ENCODE measurements at regions not wholly inside any gene's neighbourhood (a gene's known extent, or its start where the extent isn't known, plus 50 kb on each side); places are given as distances from the start of the nearest gene placed in this dataset.

DNA sequence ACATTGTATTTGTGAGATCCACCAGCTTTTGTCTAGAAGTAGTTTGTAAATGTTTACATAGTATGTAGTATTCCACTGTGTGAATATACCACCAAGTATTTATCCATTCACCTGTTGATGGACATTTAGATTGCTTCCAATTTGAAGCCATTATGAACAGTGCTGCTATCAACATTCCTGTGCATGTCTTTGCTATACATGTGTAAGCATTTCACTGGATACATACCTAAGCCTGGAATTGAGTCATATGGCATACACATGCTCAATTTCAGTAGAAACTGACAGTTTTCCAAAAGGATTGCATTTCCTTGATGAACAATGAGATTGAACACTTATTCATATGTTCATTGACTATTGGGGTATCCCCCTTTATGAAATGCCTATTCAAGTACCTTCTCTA is 540.6 kb upstream of the SOX9 start:
- TF ChIP-seq, protein P1, sequence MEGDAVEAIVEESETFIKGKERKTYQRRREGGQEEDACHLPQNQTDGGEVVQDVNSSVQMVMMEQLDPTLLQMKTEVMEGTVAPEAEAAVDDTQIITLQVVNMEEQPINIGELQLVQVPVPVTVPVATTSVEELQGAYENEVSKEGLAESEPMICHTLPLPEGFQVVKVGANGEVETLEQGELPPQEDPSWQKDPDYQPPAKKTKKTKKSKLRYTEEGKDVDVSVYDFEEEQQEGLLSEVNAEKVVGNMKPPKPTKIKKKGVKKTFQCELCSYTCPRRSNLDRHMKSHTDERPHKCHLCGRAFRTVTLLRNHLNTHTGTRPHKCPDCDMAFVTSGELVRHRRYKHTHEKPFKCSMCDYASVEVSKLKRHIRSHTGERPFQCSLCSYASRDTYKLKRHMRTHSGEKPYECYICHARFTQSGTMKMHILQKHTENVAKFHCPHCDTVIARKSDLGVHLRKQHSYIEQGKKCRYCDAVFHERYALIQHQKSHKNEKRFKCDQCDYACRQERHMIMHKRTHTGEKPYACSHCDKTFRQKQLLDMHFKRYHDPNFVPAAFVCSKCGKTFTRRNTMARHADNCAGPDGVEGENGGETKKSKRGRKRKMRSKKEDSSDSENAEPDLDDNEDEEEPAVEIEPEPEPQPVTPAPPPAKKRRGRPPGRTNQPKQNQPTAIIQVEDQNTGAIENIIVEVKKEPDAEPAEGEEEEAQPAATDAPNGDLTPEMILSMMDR (conservative IDR thresholded peaks at IDR 0.05; ENCODE audit: low read depth, low read length) = no peak
- TF ChIP-seq EZH2phosphoT487 (IDR thresholded peaks at IDR 0.05; ENCODE audit: borderline replicate concordance, low read length) = no peak
